Skeletal muscle tissue (tissue), 3 donors: ENCODE measurements at regions not wholly inside any gene's neighbourhood (a gene's known extent, or its start where the extent isn't known, plus 50 kb on each side); places are given as distances from the start of the nearest gene placed in this dataset.
"Not testable (repeated sequence)": the region's sequence is repeated elsewhere in the genome, so short reads cannot be mapped to it uniquely, and the experiment has no call there.

Experiments used
- H3K27ac ChIP-seq: one replicate; pipeline ENCODE4 v1.7.0; 2013; ENCODE audit warnings: mild to moderate bottlenecking, low read depth, low read length, inconsistent platforms
- H3K27me3 ChIP-seq, 3 donors: one replicate each; pipeline ENCODE4 v1.7.0; 2013; ENCODE audit warnings: low read length in 3 of 3; ENCODE audit not compliant: control insufficient read depth in 3 of 3, insufficient read depth in 3 of 3
- H3K36me3 ChIP-seq, 3 donors: one replicate each; pipeline ENCODE4 v1.7.0; 2013; ENCODE audit warnings: low read length in 3 of 3; ENCODE audit not compliant: control insufficient read depth in 3 of 3, insufficient read depth in 3 of 3
- H3K4me1 ChIP-seq, 3 donors: one replicate each; pipeline ENCODE4 v1.7.0; 2013; ENCODE audit warnings: low read length in 3 of 3, mild to moderate bottlenecking in 3 of 3; ENCODE audit not compliant: control insufficient read depth in 3 of 3, insufficient read depth in 3 of 3
- H3K4me3 ChIP-seq, 3 donors: one replicate each; pipeline ENCODE4 v1.7.0; 2013; ENCODE audit warnings: low read length in 3 of 3
- H3K9ac ChIP-seq, 3 donors: one replicate each; pipeline ENCODE4 v1.7.0; 2013; ENCODE audit warnings: low read length in 3 of 3, mild to moderate bottlenecking in 3 of 3, moderate library complexity in 2 of 3, low read depth in 1 of 3
- H3K9me3 ChIP-seq, 3 donors: one replicate each; pipeline ENCODE4 v1.7.0; 2013; ENCODE audit warnings: low read length in 3 of 3; ENCODE audit not compliant: control insufficient read depth in 3 of 3
- donor health status: Osteomylitis.

DNA sequence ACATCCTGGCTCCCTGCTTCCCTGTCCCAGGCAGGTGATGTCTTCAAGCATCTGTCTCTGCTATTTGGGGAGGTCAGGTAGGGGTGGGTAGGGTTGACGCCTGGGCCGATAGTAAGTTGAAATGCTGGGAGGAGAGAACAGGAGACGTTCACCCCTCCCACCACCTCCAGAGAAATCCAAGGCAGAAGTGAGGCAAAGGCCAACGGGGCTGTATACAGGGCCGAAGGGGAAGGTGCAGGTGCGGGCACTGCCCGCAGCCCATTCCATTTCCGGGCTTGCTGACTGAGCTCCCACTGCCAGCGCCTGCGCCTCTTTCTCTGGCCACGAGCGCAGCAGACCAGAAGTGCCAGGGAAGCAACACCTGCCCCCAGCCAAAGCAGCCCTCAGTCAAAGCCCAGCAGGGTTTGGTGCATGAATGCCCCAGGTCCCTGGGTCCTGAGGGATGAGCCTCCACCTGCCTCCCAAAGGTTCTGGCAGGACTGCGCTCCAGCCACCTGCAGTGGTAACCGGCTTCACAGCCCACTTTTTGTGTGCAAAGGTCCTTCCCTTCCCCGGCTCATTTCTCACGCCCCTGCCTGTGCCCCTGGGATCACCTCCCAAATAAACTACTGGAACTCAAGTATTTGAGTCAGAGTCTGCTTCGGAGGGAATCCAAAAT lies 127.6 kb upstream of the TNRC6C start:
- Histone ChIP-seq H3K4me1 (peaks cover 43 to 56% (median 50%) of the 10 kb centered on the region in 3 donors), H3K4me3 (peak overlapping the region in 2 of 3 donors; percentile 23 to 41), H3K9me3 (no peaks in the 10 kb centered on the region), H3K27me3 (no peaks in the 10 kb centered on the region), H3K9ac (peak overlapping the region; percentile 2 to 68 (median 62)), H3K27ac (peak overlapping the region; percentile 78), H3K36me3 (no peaks in the 10 kb centered on the region)

DNA sequence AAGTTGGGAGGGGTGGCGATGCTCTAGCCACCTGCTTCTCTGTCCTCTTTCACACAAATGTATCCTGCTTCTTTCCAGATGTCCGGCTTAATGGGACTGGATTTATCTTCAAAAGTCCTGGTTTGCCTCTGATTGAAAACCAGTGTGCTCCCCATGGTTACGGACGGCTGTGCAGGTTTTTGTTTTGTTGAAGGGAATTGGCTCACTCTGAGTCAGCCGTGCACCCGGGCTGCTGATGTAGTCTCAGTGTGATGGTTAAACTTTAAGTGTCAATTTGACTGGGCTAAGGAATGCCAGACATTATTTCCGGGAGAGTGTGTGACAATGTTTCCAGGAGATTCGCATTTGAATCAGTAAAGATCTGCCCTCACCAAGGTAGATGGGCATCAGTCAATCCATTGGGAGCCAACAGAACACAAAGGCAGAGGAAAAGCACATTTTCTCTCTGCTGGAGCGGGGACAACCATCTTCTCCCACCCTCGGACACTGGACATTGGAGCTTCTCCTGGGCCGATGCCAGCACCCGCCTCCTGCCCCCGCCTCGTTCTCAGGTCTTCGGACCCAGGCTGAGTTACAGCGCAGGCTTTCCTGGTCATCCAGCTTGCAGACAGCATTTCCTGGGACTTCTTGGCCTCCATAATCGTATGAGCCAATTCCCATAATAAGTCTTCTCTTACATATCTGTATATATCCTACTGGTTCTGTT lies 126.9 kb upstream of the TNRC6C start:
- Histone ChIP-seq H3K36me3 (no peaks in the 10 kb centered on the region), H3K27me3 (no peaks in the 10 kb centered on the region), H3K9me3 (no peaks in the 10 kb centered on the region), H3K27ac (peak overlapping the region; percentile 78), H3K9ac (peak overlapping the region in 2 of 3 donors; percentile 5 to 14), H3K4me3 (no peak overlapping the region), H3K4me1 (peaks cover 46 to 58% (median 50%) of the 10 kb centered on the region in 3 donors)

GRCh38 chr17:77832180-77832560 lies 126.3 kb upstream of the TNRC6C start:
- H3K4me3 ChIP-seq: no peak overlapping the region
- no peaks in the 10 kb centered on the region for H3K36me3 ChIP-seq
- H3K27ac ChIP-seq: peak overlapping the region; percentile 78
- H3K9ac ChIP-seq: peak overlapping the region in 1 of 3 donors; percentile 14
- no peaks in the 10 kb centered on the region for H3K9me3 ChIP-seq
- H3K27me3 ChIP-seq: no peaks in the 10 kb centered on the region
- H3K4me1 ChIP-seq: peaks cover 46 to 62% (median 50%) of the 10 kb centered on the region in 3 donors

- H3K4me1 ChIP-seq: peaks cover 43 to 58% (median 43%) of the 10 kb centered on the region in 3 donors
- H3K4me3 ChIP-seq: no peak overlapping the region
- peak overlapping the region in 1 of 3 donors; percentile 45 for H3K9ac ChIP-seq
- H3K27ac ChIP-seq: peak overlapping the region; percentile 85
- no peaks in the 10 kb centered on the region for H3K36me3 ChIP-seq
- H3K27me3 ChIP-seq: no peaks in the 10 kb centered on the region
- H3K9me3 ChIP-seq: no peaks in the 10 kb centered on the region
Observed at GRCh38 chr17:77833769-77834168, 124.7 kb upstream of the TNRC6C start.

DNA sequence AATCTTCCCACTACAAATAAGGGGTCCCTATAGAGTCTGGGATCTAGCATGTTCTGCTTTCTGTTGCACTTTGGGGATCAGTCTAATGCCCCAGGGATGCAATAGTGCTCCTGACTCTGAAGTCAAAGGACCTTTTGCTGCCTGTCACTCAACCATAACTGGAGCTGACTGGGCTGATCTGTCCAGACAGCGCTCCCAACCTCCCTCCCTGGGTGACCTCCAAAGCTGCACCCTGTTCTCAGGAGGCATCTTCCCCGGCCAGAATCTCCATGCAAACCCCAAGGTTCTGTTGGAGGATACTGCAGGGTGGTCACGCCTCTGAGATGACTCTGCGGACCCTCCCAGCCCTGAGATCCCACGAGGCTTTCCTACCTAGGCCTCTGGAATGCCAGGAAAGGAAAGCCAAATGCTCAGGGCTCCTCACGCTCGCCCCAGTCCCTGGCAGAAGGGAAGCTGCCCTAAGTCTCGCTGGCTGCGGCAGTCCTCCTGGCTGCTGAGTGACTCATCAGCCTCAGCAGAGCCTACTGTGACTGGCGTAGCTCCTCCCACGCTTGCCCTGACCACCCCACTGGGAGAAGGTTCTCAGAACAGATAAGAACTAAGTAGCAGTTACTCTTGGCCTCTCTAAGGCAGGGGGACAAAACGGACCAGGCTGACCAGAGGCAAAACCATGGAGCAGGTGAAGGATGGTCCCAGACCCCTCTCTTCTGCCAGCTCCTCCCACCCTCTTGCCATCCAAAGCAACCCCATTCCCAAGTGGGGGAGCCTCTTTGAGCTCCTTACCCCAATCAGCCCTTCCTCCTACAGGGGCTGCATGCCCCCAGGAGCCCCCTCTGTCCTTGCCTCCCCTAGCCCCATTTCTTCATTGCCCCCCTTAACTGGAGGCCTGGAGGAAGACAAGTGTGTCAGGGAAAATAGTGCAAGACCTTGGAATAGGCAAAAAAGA lies 124.1 kb upstream of the TNRC6C start:
- no peaks in the 10 kb centered on the region for H3K36me3 ChIP-seq
- peak overlapping the region; percentile 85 for H3K27ac ChIP-seq
- peaks cover 37 to 54% (median 40%) of the 10 kb centered on the region in 3 donors for H3K4me1 ChIP-seq
- H3K27me3 ChIP-seq: no peaks in the 10 kb centered on the region
- H3K9me3 ChIP-seq: no peaks in the 10 kb centered on the region
- H3K4me3 ChIP-seq: peak overlapping the region in 2 of 3 donors; percentile 53 to 67
- peak overlapping the region; percentile 51 to 83 (median 62) for H3K9ac ChIP-seq

- no peaks in the 10 kb centered on the region for H3K9me3 ChIP-seq
- H3K4me3 ChIP-seq: no peak overlapping the region
- H3K9ac ChIP-seq: no peak overlapping the region
- peaks cover 32 to 56% (median 35%) of the 10 kb centered on the region in 3 donors for H3K4me1 ChIP-seq
- H3K36me3 ChIP-seq: no peaks in the 10 kb centered on the region
- H3K27me3 ChIP-seq: no peaks in the 10 kb centered on the region
- H3K27ac ChIP-seq: peak overlapping the region; percentile 31
Observed at GRCh38 chr17:77836557-77837041, 121.9 kb upstream of the TNRC6C start.

GRCh38 chr17:77837072-77837471 lies 121.4 kb upstream of the TNRC6C start:
- not testable (repeated sequence) for H3K4me3 ChIP-seq, H3K27ac ChIP-seq, H3K27me3 ChIP-seq, H3K9ac ChIP-seq, H3K9me3 ChIP-seq, H3K36me3 ChIP-seq
- peaks cover 31 to 56% (median 36%) of the 10 kb centered on the region in 3 donors for H3K4me1 ChIP-seq

- no peak overlapping the region for H3K4me3 ChIP-seq
- H3K36me3 ChIP-seq: no peaks in the 10 kb centered on the region
- no peaks in the 10 kb centered on the region for H3K9me3 ChIP-seq
- peaks cover 31 to 62% (median 45%) of the 10 kb centered on the region in 3 donors for H3K4me1 ChIP-seq
- H3K27me3 ChIP-seq: no peaks in the 10 kb centered on the region
- peak overlapping the region in 1 of 3 donors; percentile 8 for H3K9ac ChIP-seq
- no peak overlapping the region for H3K27ac ChIP-seq
Observed at GRCh38 chr17:77837917-77838316, 120.6 kb upstream of the TNRC6C start.

DNA sequence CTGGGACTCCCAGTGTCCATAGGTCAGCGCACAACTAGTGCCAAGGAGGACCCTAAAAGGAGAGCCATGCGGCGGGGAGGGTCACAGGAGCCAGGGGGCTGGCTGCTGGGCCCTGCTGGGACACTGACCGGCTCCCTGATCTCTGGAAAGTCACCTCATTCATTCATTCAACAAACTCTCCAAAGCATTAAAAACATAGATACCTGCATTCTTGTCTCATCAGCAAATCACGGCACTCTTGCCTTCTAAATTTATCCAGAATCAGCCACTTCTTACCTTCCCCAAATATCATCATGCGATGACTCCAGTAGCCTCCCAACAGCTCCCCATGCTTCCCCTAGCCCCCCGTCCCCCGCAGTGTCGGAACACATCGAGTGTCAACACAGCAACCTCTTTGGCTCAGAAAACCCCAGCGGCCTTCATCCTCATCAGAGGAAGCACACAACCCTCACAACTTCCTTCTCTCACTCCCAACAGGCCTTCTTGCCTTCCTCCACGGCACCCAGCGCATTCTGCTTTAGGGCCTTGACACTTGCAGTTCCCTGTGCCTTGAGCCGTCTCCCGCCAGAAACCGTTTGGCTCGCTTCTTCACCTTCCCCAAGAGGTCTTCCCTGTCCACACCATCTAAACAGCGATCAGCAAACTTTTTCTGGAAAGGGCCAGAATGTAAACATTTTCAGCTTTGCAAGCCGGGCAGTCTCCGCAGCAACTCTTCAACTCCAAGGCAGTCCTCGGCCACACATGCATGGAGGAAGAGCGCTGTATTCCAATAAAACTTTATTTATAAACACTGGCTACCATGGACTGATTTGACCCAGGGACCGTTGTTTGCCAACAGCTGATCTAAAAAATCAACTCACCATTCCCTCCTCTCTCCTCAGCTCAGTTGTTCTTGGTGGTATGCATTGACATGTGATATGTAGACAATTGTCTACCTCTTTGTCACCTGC lies 119.5 kb upstream of the TNRC6C start:
- peaks cover 31 to 56% (median 47%) of the 10 kb centered on the region in 3 donors for H3K4me1 ChIP-seq
- no peak overlapping the region for H3K4me3 ChIP-seq

More for the DNA sequence above, 119.5 kb upstream of the TNRC6C start:
- no peaks in the 10 kb centered on the region for H3K9me3 ChIP-seq
- H3K27ac ChIP-seq: peak overlapping the region; percentile 69
- no peaks in the 10 kb centered on the region for H3K27me3 ChIP-seq
- H3K36me3 ChIP-seq: no peaks in the 10 kb centered on the region
- H3K9ac ChIP-seq: peak overlapping the region in 1 of 3 donors; percentile 72
